ENCODE measurements at regions not wholly inside any gene's neighbourhood (a gene's known extent, or its start where the extent isn't known, plus 50 kb on each side); places are given as distances from the start of the nearest gene placed in this dataset.

GRCh38 chr11:104763930-104764709 is 134.1 kb downstream of the CASP12 start:
- TF ChIP-seq EGR1 (IDR thresholded peaks at IDR 0.05), result no peak
- no peak for TF ChIP-seq ZBTB7A (IDR thresholded peaks at IDR 0.05; ENCODE audit: low read depth)

GRCh38 chr11:104761511-104761910 is 136.7 kb downstream of the CASP12 start:
- TF ChIP-seq EP300 (IDR thresholded peaks at IDR 0.05; ENCODE audit: borderline replicate concordance), result no peak
- TF ChIP-seq TEAD4 (IDR thresholded peaks at IDR 0.05), result no peak
- no peak for TF ChIP-seq REST (IDR thresholded peaks at IDR 0.05; ENCODE audit: low read depth)
- TF ChIP-seq FOXM1 (IDR thresholded peaks at IDR 0.05; ENCODE audit: borderline replicate concordance, low read depth), result no peak
- no peak for TF ChIP-seq NFIC (IDR thresholded peaks at IDR 0.05)
- no peak for TF ChIP-seq ZBTB7A (IDR thresholded peaks at IDR 0.05; ENCODE audit: low read depth)
- no peak for TF ChIP-seq CREB1 (IDR thresholded peaks at IDR 0.05; ENCODE audit: low read depth)
- no peak for TF ChIP-seq TAF1 (IDR thresholded peaks at IDR 0.05; ENCODE audit: low read depth)
- TF ChIP-seq MAX (IDR thresholded peaks at IDR 0.05), result no peak
- TF ChIP-seq EGR1 (IDR thresholded peaks at IDR 0.05), result no peak
- no peak for TF ChIP-seq USF1 (IDR thresholded peaks at IDR 0.05)
- no peak for TF ChIP-seq TCF12 (IDR thresholded peaks at IDR 0.05; ENCODE audit: low read depth)
- TF ChIP-seq CEBPB (IDR thresholded peaks at IDR 0.05), result no peak
- no peak for TF ChIP-seq RAD21 (IDR thresholded peaks at IDR 0.05; ENCODE audit: low read depth)

- TF ChIP-seq REST (IDR thresholded peaks at IDR 0.05; ENCODE audit: low read depth) (no peak), TCF12 (IDR thresholded peaks at IDR 0.05; ENCODE audit: low read depth) (no peak), ZBTB7A (IDR thresholded peaks at IDR 0.05; ENCODE audit: low read depth) (no peak), EP300 (IDR thresholded peaks at IDR 0.05; ENCODE audit: borderline replicate concordance) (no peak), NFIC (IDR thresholded peaks at IDR 0.05) (no peak), MAX (IDR thresholded peaks at IDR 0.05) (no peak), RAD21 (IDR thresholded peaks at IDR 0.05; ENCODE audit: low read depth) (no peak), EGR1 (IDR thresholded peaks at IDR 0.05) (no peak), TEAD4 (IDR thresholded peaks at IDR 0.05) (no peak)
These were observed 138.8 kb downstream of the CASP12 start for GRCh38 chr11:104759464-104759863.

GRCh38 chr11:104738918-104739317 is 159.3 kb downstream of the CASP12 start:
- TF ChIP-seq EP300 (IDR thresholded peaks at IDR 0.05; ENCODE audit: borderline replicate concordance), result no peak
- TF ChIP-seq USF1 (IDR thresholded peaks at IDR 0.05), result no peak
- TF ChIP-seq CEBPB (IDR thresholded peaks at IDR 0.05), result no peak
- no peak for TF ChIP-seq YY1 (IDR thresholded peaks at IDR 0.05; ENCODE audit: low read depth)
- no peak for TF ChIP-seq TEAD4 (IDR thresholded peaks at IDR 0.05)
- no peak for TF ChIP-seq MAX (IDR thresholded peaks at IDR 0.05)
- TF ChIP-seq REST (IDR thresholded peaks at IDR 0.05; ENCODE audit: low read depth), result no peak
- no peak for TF ChIP-seq ZBTB7A (IDR thresholded peaks at IDR 0.05; ENCODE audit: low read depth)
- no peak for TF ChIP-seq RAD21 (IDR thresholded peaks at IDR 0.05; ENCODE audit: low read depth)
- no peak for TF ChIP-seq FOXM1 (IDR thresholded peaks at IDR 0.05; ENCODE audit: borderline replicate concordance, low read depth)
- TF ChIP-seq TCF12 (IDR thresholded peaks at IDR 0.05; ENCODE audit: low read depth), result no peak
